Ramos (cell line): ENCODE measurements at regions not wholly inside any gene's neighbourhood (a gene's known extent, or its start where the extent isn't known, plus 50 kb on each side); places are given as distances from the start of the nearest gene placed in this dataset.

ENCODE experiments used
- in situ Hi-C: fragments of 300-500 bp; cut with MboI; formaldehyde crosslinking; loops from one replicate; pipeline ENCODE4 v1.14.3; 2022; ENCODE audit warnings: low sequenced_read_pairs; ENCODE audit not compliant: unreplicated experiment

- in situ Hi-C loops: no loop called here
Measured at GRCh38 chr2:158732573-158733429, 62.3 kb upstream of the DAPL1 start.

GRCh38 chr2:158733430-158733755 lies 61.7 kb upstream of the DAPL1 start:
- in situ Hi-C loops: no loop called here

- in situ Hi-C loops: no loop called here
Measured at GRCh38 chr2:158734442-158734841, 60.7 kb upstream of the DAPL1 start.

- in situ Hi-C loops: no loop called here
Measured at GRCh38 chr2:158735822-158736580, 59.1 kb upstream of the DAPL1 start.

GRCh38 chr2:158738363-158738762 lies 56.8 kb upstream of the DAPL1 start:
- in situ Hi-C loops: no loop called here

- in situ Hi-C loops: loop anchor here (10.0 kb wide), 1 partner anchor 715 kb away; no protein-coding TSS in a partner anchor
Measured at GRCh38 chr2:158740127-158740526, 55.0 kb upstream of the DAPL1 start.

GRCh38 chr2:158740621-158741020 lies 54.5 kb upstream of the DAPL1 start:
- in situ Hi-C loops: loop anchor here (10.0 kb wide), 1 partner anchor 716 kb away; no protein-coding TSS in a partner anchor

- in situ Hi-C loops: loop anchor here (10.0 kb wide), 1 partner anchor 717 kb away; no protein-coding TSS in a partner anchor
Measured at GRCh38 chr2:158741625-158742024, 53.5 kb upstream of the DAPL1 start.

GRCh38 chr2:158742536-158742935 lies 52.6 kb upstream of the DAPL1 start:
- in situ Hi-C loops: loop anchor here (10.0 kb wide), 1 partner anchor 718 kb away; no protein-coding TSS in a partner anchor

GRCh38 chr2:158743466-158743865 lies 51.7 kb upstream of the DAPL1 start:
- in situ Hi-C loops: loop anchor here (10.0 kb wide), 1 partner anchor 719 kb away; no protein-coding TSS in a partner anchor

- in situ Hi-C loops: loop anchor here (10.0 kb wide), 1 partner anchor 719 kb away; no protein-coding TSS in a partner anchor
Measured at GRCh38 chr2:158743879-158744278, 51.2 kb upstream of the DAPL1 start.

- in situ Hi-C loops: loop anchor here (10.0 kb wide), 1 partner anchor 720 kb away; no protein-coding TSS in a partner anchor
Measured at GRCh38 chr2:158745067-158745865, 49.9 kb upstream of the DAPL1 start.
